AG04449 (cell line): ENCODE measurements at regions not wholly inside any gene's neighbourhood (a gene's known extent, or its start where the extent isn't known, plus 50 kb on each side); places are given as distances from the start of the nearest gene placed in this dataset.
"Not testable (repeated sequence)": the region's sequence is repeated elsewhere in the genome, so short reads cannot be mapped to it uniquely, and the experiment has no call there.

Source experiments
- CTCF ChIA-PET: fragments of 350-600 bp; formaldehyde crosslinking; extraction: SDS; loops from one replicate; lab custom pipeline; 2021; ENCODE audit warnings: antibody characterized with exemption; lab: Yijun Ruan, JAX
- POLR2A ChIA-PET: fragments of 400-600, 350-600 bp; formaldehyde crosslinking; extraction: SDS; loops from one replicate; lab custom pipeline; 2020; ENCODE audit warnings: antibody characterized with exemption, inconsistent platforms; lab: Yijun Ruan, JAX
- DNase-seq: peaks from one replicate; pipeline ENCODE4 v3.0.0-alpha.2; 2010; ENCODE audit warnings: low read depth, low spot score
- H3K4me3 ChIP-seq: 2 replicates; pipeline ENCODE4 v1.5.1; 2011; ENCODE audit warnings: low read depth, mild to moderate bottlenecking, control low read depth, low read length
- TF ChIP-seq, protein P1 (sequence below): IDR thresholded peaks from one replicate; pipeline ENCODE4 v1.5.1; 2011; ENCODE audit warnings: mild to moderate bottlenecking, moderate library complexity, low read length, control low read depth, inconsistent platforms; ENCODE audit not compliant: insufficient read depth; ENCODE audit errors: missing control alignments

- ChIA-PET CTCF (interaction anchor here (0.6 to 1.2 kb wide), 4 partner anchors 8 to 50 kb away, joined by 3 read pairs; no protein-coding TSS in a partner anchor), POLR2A (no interaction called here)
- TF ChIP-seq, protein P1, sequence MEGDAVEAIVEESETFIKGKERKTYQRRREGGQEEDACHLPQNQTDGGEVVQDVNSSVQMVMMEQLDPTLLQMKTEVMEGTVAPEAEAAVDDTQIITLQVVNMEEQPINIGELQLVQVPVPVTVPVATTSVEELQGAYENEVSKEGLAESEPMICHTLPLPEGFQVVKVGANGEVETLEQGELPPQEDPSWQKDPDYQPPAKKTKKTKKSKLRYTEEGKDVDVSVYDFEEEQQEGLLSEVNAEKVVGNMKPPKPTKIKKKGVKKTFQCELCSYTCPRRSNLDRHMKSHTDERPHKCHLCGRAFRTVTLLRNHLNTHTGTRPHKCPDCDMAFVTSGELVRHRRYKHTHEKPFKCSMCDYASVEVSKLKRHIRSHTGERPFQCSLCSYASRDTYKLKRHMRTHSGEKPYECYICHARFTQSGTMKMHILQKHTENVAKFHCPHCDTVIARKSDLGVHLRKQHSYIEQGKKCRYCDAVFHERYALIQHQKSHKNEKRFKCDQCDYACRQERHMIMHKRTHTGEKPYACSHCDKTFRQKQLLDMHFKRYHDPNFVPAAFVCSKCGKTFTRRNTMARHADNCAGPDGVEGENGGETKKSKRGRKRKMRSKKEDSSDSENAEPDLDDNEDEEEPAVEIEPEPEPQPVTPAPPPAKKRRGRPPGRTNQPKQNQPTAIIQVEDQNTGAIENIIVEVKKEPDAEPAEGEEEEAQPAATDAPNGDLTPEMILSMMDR, result no peak
- H3K4me3 ChIP-seq, result no peak overlapping the region
- DNase-seq, result no peak
Measured at GRCh38 chr4:78660559-78660958, 109.0 kb downstream of the ANXA3 start.

- DNase-seq, result no peak
- TF ChIP-seq, protein P1, result no peak
- ChIA-PET CTCF (interaction anchor here (0.6 to 1.2 kb wide), 3 partner anchors 8 to 50 kb away, joined by 3 to 5 read pairs (median 3); no protein-coding TSS in a partner anchor), POLR2A (no interaction called here)
- H3K4me3 ChIP-seq, result no peak overlapping the region
Measured at GRCh38 chr4:78661086-78661690, 109.6 kb downstream of the ANXA3 start.

GRCh38 chr4:78661921-78662521, 110.5 kb downstream of the ANXA3 start:
- no peak for DNase-seq

GRCh38 chr4:78662658-78663057, 111.1 kb downstream of the ANXA3 start:
- POLR2A ChIA-PET, result no interaction called here

More at GRCh38 chr4:78661921-78662521, 110.5 kb downstream of the ANXA3 start:
- CTCF ChIA-PET, result interaction anchor here (1.0 kb wide), 1 partner anchor 9 kb away, joined by 5 read pairs; no protein-coding TSS in a partner anchor
- TF ChIP-seq, protein P1, result no peak
- H3K4me3 ChIP-seq, result no peak overlapping the region
- POLR2A ChIA-PET, result no interaction called here

DNA sequence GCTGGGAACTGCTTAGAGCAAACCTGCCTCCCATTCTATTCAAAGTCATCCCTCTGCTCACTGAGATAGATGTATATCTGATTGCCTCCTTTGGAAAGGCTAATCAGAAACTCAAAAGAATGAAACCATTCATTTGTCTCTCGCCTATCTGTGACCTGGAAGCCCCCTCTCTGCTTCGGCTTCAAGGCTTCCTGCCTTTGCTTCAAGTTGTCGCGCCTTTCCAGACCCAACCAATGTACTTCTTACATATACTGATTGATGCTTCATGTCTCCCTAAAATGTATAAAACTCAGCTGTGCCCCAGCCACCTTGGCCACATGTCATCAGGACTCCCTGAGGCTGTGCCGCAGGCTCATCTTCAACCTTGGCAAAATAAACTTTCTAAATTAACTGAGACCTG, 111.9 kb upstream of the BMP2K start:
- DNase-seq, POLR2A ChIA-PET, H3K4me3 ChIP-seq: not testable (repeated sequence)
- CTCF ChIA-PET, result interaction anchor here (1.1 kb wide), 1 partner anchor 19 kb away, joined by 3 read pairs; no protein-coding TSS in a partner anchor

More at GRCh38 chr4:78662658-78663057, 111.1 kb downstream of the ANXA3 start:
- DNase-seq, result no peak
- H3K4me3 ChIP-seq, result no peak overlapping the region
- TF ChIP-seq, protein P1, result no peak
- CTCF ChIA-PET, result no interaction called here

- ChIA-PET POLR2A (no interaction called here), CTCF (no interaction called here)
- DNase-seq, result no peak
- TF ChIP-seq, protein P1, result no peak
- H3K4me3 ChIP-seq, result no peak overlapping the region
Measured at GRCh38 chr4:78665216-78665770, 110.9 kb upstream of the BMP2K start.
